ENCODE measurements at regions not wholly inside any gene's neighbourhood (a gene's known extent, or its start where the extent isn't known, plus 50 kb on each side); places are given as distances from the start of the nearest gene placed in this dataset.

GRCh38 chr10:21263263-21263803 is 262.1 kb downstream of the SKIDA1 start:
- H3K36me3 ChIP-seq (replicated peaks; ENCODE audit: low read depth, low read length): no peaks in the 10 kb centered on the region
- no peaks in the 10 kb centered on the region for H3K79me2 ChIP-seq (ENCODE audit: low read length)
- TF ChIP-seq CTCF (IDR thresholded peaks at IDR 0.05; ENCODE audit: low read depth, low read length) (no peak), EZH2phosphoT487 (IDR thresholded peaks at IDR 0.05; ENCODE audit: low read depth) (no peak)
- H3K4me2 ChIP-seq (ENCODE audit: low read length): no peak overlapping the region
- H3K9ac ChIP-seq (ENCODE audit: low read length): no peak overlapping the region
- H3K4me1 ChIP-seq (ENCODE audit: low read length): no peaks in the 10 kb centered on the region
- no peaks in the 10 kb centered on the region for H3K27me3 ChIP-seq (ENCODE audit: low read depth, low read length)
- H3K9me3 ChIP-seq (ENCODE audit: insufficient read depth, low read length): no peaks in the 10 kb centered on the region
- H3K27ac ChIP-seq (ENCODE audit: low read length): no peak overlapping the region
- no peak overlapping the region for H3K4me3 ChIP-seq (ENCODE audit: low read length)
- no peaks in the 10 kb centered on the region for H4K20me1 ChIP-seq (ENCODE audit: insufficient read depth, low read length)
- no peak overlapping the region for H2AFZ ChIP-seq (ENCODE audit: low read depth, low read length)

- no peak overlapping the region for H2AFZ ChIP-seq (ENCODE audit: low read depth, low read length)
These were observed 263.6 kb downstream of the SKIDA1 start for GRCh38 chr10:21261842-21262294.

GRCh38 chr10:21260506-21261149 is 264.9 kb downstream of the SKIDA1 start:
- H3K4me3 ChIP-seq (ENCODE audit: low read length): no peak overlapping the region
- H2AFZ ChIP-seq (ENCODE audit: low read depth, low read length): no peak overlapping the region

More at GRCh38 chr10:21261842-21262294, 263.6 kb downstream of the SKIDA1 start:
- Histone ChIP-seq H3K4me3 (ENCODE audit: low read length) (no peak overlapping the region), H3K36me3 (replicated peaks; ENCODE audit: low read depth, low read length) (no peaks in the 10 kb centered on the region), H3K4me2 (ENCODE audit: low read length) (no peak overlapping the region), H3K9ac (ENCODE audit: low read length) (no peak overlapping the region), H3K27me3 (ENCODE audit: low read depth, low read length) (no peaks in the 10 kb centered on the region), H3K9me3 (ENCODE audit: insufficient read depth, low read length) (no peaks in the 10 kb centered on the region), H3K27ac (ENCODE audit: low read length) (no peak overlapping the region), H3K79me2 (ENCODE audit: low read length) (no peaks in the 10 kb centered on the region), H3K4me1 (ENCODE audit: low read length) (no peaks in the 10 kb centered on the region), H4K20me1 (ENCODE audit: insufficient read depth, low read length) (no peaks in the 10 kb centered on the region)
- TF ChIP-seq CTCF (IDR thresholded peaks at IDR 0.05; ENCODE audit: low read depth, low read length) (no peak), EZH2phosphoT487 (IDR thresholded peaks at IDR 0.05; ENCODE audit: low read depth) (no peak)

More at GRCh38 chr10:21260506-21261149, 264.9 kb downstream of the SKIDA1 start:
- no peaks in the 10 kb centered on the region for H3K36me3 ChIP-seq (replicated peaks; ENCODE audit: low read depth, low read length)
- H3K9ac ChIP-seq (ENCODE audit: low read length): no peak overlapping the region
- H3K4me1 ChIP-seq (ENCODE audit: low read length): no peaks in the 10 kb centered on the region
- H3K27me3 ChIP-seq (ENCODE audit: low read depth, low read length): no peaks in the 10 kb centered on the region
- no peaks in the 10 kb centered on the region for H3K9me3 ChIP-seq (ENCODE audit: insufficient read depth, low read length)
- H3K79me2 ChIP-seq (ENCODE audit: low read length): no peaks in the 10 kb centered on the region
- TF ChIP-seq CTCF (IDR thresholded peaks at IDR 0.05; ENCODE audit: low read depth, low read length) (no peak), EZH2phosphoT487 (IDR thresholded peaks at IDR 0.05; ENCODE audit: low read depth) (no peak)
- H3K4me2 ChIP-seq (ENCODE audit: low read length): no peak overlapping the region
- H4K20me1 ChIP-seq (ENCODE audit: insufficient read depth, low read length): no peaks in the 10 kb centered on the region
- no peak overlapping the region for H3K27ac ChIP-seq (ENCODE audit: low read length)

All from OCI-LY3 (cell line).